AG09309 (cell line): ENCODE measurements at regions not wholly inside any gene's neighbourhood (a gene's known extent, or its start where the extent isn't known, plus 50 kb on each side); places are given as distances from the start of the nearest gene placed in this dataset.
"Not testable (repeated sequence)": the region's sequence is repeated elsewhere in the genome, so short reads cannot be mapped to it uniquely, and the experiment has no call there.

Experiments
- DNase-seq: peaks from one replicate; pipeline ENCODE4 v3.0.0-alpha.2; 2010; ENCODE audit warnings: low read depth
- H3K4me3 ChIP-seq: 2 replicates; pipeline ENCODE4 v1.5.1; 2011; ENCODE audit warnings: mild to moderate bottlenecking, low read depth, low read length, moderate library complexity; ENCODE audit not compliant: control insufficient read depth
- TF ChIP-seq, protein P1 (sequence below): IDR thresholded peaks from 2 replicates; pipeline ENCODE4 v1.5.1; 2011; ENCODE audit warnings: mild to moderate bottlenecking, low read depth, low read length, inconsistent platforms; ENCODE audit not compliant: insufficient read depth, control insufficient read depth; ENCODE audit errors: missing control alignments

DNA sequence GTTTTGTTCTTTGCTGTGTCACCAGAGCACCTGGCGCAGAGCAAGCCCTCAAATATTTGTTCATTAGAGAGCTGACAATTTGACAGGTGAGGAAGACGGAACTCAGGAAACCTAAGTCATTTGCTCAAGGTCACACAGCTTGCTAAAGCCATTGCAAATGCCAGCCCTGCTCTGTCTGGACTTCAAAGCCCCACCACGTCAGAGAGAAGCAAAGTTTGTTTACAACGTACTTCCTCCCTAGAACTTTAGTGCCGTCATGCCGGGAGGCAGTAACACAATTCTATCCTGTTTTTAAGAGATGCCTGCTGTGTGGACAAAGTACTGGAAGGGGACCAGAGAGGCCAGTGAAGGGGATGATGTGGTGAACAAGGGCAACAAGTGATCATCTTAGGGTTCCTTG, 216.6 kb upstream of the PRICKLE2 start:
- H3K4me3 ChIP-seq = no peak overlapping the region
- TF ChIP-seq, protein P1, sequence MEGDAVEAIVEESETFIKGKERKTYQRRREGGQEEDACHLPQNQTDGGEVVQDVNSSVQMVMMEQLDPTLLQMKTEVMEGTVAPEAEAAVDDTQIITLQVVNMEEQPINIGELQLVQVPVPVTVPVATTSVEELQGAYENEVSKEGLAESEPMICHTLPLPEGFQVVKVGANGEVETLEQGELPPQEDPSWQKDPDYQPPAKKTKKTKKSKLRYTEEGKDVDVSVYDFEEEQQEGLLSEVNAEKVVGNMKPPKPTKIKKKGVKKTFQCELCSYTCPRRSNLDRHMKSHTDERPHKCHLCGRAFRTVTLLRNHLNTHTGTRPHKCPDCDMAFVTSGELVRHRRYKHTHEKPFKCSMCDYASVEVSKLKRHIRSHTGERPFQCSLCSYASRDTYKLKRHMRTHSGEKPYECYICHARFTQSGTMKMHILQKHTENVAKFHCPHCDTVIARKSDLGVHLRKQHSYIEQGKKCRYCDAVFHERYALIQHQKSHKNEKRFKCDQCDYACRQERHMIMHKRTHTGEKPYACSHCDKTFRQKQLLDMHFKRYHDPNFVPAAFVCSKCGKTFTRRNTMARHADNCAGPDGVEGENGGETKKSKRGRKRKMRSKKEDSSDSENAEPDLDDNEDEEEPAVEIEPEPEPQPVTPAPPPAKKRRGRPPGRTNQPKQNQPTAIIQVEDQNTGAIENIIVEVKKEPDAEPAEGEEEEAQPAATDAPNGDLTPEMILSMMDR = no peak
- DNase-seq = no peak

DNA sequence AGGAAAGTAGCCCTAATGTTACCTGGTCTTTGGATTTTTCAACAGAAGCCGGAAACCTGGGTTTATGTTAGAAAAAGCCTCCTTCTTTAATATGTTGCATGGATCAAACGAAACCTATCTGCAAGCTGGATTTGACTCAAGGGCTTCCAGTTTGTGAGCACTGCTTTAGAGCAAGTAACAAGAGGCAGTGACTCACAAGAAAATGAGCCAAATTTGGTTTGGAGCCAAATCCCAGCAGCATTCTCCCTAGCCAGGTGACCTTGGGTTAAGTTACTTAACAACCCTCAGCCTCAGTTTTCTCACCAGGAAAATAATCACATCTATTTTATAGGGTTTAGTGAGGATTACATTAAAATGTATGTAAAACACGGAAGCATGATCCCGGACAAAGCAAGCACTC, 215.2 kb upstream of the PRICKLE2 start:
- DNase-seq = peak; percentile 68
- TF ChIP-seq, protein P1 = no peak
- H3K4me3 ChIP-seq = no peak overlapping the region

DNA sequence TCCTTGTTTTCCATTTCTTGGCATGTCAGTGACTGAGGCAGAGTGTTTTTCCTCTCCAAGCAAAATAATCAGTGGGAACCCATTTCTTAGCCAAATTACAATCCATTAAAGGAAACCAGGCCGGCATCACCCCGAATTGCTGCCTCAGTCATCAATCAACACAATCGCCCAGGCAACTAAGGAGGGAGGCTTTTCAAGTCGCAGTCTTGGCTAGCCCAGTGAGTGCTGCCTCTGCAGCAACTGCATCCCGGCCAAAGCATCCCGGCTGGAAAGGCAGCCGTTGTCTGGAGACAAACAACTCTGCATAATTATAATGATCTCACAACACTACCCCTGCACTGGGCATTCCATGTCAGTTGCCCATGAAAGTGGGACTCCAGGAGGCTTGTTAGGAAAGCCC, 213.5 kb upstream of the PRICKLE2 start:
- DNase-seq = no peak
- TF ChIP-seq, protein P1 = no peak
- H3K4me3 ChIP-seq = no peak overlapping the region

DNA sequence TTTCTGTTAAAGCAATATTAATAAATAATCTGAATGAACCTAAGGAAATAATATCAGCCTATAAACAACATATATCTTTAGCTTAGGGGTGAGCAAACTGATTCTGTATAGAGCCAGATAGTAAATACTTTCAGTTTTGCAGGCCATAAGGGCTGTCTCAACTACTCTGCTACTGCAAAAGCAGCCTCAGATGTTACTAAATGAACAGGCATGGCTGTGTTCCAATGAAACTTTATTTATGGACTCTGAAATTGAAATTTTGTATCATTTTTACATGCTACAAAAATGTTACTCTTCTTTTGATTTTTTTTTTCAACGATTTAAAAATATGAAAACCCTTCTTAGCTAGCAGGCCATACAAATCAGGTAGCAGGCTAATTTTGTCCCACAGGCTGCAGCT, 212.8 kb upstream of the PRICKLE2 start:
- no peak for DNase-seq
- H3K4me3 ChIP-seq = no peak overlapping the region
- TF ChIP-seq, protein P1 = no peak

DNA sequence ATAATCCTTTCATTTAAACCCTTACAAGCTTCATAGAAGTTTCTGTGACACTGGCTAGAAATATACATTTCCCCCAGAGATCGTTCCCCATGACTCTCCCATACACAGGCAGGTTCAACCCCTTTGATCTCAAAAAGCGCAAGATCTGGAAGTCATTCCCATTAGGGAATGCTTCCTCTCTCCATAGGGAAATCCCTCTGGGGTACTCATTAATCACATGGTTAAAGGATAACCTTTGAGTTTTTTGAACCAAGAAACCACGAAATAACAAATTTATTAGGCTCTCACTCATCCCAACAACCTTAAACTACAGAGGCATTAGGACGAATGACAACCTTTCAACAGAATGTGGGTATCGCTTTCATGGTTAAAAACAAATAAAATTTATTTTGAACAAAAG, 211.9 kb upstream of the PRICKLE2 start:
- no peak for DNase-seq
- H3K4me3 ChIP-seq = no peak overlapping the region
- TF ChIP-seq, protein P1 = no peak

DNA sequence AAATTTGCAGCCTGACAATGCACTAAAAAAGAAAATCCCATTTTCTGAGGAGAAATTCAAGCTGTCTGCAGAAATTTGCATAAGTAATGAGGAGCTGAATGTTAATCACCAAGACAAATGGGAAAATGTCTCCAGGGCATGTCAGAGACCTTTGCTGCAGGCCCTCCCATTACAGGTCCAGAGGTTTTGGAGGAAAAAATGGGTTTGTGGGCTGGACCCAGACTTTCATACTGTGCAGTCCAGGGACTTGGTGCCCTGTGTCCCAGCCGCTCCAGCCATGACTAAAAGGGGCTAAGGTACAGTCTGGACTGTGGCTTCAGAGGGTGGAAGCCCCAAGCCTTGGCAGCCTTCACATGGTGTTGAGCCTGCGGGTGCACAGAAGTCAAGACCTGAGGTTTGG, 209.8 kb upstream of the PRICKLE2 start:
- not testable (repeated sequence) for H3K4me3 ChIP-seq, DNase-seq

DNA sequence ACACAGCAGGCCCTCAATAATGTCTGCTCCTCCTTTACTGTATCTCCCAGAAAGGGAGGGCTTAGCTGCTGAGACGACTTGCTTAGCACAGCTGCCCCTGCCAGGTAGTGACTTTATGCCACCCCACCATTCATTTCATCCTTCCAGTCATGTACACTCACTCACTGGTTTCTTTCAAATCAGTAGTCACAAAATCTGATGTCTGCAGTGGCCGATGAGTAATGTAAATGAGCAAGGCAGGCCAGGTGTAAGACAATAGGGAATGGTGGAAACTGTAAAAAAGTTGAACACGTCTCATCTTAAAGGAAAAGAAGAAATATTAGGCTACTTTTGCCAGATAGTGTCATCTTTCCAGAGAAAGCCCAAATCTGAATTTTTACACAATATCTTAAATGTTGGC, 207.6 kb upstream of the PRICKLE2 start:
- TF ChIP-seq, protein P1 = no peak
- DNase-seq = no peak
- H3K4me3 ChIP-seq = no peak overlapping the region

DNA sequence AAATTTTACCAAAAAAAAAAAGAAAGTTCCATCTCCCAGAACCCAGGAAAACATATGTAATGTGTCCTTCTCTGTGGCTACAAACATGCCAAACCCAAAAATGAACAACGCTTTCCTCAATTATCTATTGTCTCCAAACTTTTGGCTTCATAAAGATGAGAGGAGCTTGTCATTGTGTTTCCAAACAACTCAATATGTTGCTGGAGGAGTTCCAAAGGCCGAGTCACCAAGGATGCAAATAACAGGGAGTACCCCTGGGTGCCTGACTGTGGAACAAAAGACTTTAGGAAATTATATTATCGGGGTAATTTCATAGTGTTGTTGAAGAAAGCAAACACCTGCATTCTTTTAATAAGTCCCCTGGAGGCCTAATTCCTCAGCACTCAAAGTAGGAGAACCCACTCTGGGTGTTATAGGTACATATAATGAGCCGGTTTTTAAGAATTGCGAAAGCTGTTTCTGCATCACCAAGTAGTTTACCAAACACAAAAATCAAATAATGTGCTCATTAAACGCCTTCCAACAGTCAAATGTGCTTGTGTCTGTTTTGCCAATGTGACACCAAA, 206.3 kb upstream of the PRICKLE2 start:
- TF ChIP-seq, protein P1 = no peak
- H3K4me3 ChIP-seq = no peak overlapping the region
- no peak for DNase-seq
